ENCODE measurements at regions not wholly inside any gene's neighbourhood (a gene's known extent, or its start where the extent isn't known, plus 50 kb on each side); places are given as distances from the start of the nearest gene placed in this dataset.

DNA sequence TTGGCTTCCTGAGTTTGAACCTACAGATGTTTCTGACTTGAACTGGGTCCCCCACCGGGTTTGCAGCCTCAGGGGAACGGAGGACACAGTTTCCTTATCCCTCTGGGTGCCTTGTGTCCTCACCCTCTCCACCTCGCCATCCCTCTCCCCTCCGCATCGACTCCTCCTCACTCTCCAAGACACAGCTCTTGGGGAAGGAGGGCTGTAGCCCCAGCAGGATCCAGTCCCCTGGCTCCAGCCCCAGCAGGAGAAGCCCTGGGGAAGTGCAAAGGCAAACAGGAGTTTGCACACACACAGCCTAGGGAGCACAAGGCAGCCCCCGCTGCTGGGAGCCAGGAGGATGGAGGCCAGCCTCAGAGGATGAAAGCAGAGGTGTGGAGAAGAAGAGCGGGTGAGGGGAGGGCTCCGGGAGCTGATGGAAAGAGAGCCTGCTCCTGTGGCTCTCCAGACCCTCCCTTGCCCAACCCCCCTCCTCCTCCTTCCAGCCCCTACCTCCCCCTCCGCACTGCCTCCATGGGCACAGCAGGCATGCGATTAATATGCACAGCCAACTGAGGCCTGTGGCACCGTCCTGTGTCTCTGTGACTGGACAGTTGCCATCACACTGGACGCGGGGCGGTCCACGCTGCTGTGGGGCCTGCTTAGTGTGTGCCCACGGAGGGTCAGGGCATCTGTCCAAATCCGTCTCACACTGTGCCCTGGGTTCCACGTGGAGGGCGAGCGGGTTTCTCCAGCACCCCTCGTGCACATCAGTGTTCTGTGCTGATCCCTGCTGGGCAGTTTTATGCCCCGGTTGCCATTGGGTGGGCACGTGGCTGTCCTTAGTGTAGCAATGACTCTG, 193.7 kb upstream of the DIO3 start:
- no peak for DNase-seq
- Histone ChIP-seq H3K4me1 (ENCODE audit: control insufficient read depth in 1 of 2, insufficient read depth in 2 of 2, low read length in 2 of 2) (no peaks in the 10 kb centered on the region), H3K9ac (ENCODE audit: insufficient read depth, low read length, poor library complexity, severe bottlenecking) (no peak overlapping the region), H2AFZ (ENCODE audit: insufficient read depth, low read depth, low read length, poor library complexity, severe bottlenecking) (no peak overlapping the region), H3K27ac (ENCODE audit: low read depth in 1 of 2, low read length in 2 of 2) (no peak overlapping the region), H3K9me3 (replicated peaks in 1 of 2; ENCODE audit: control insufficient read depth in 1 of 2, insufficient read depth in 1 of 2, low read length in 2 of 2) (no peaks in the 10 kb centered on the region), H3K4me2 (replicated peaks; ENCODE audit: extremely low read depth, low read length, poor library complexity, severe bottlenecking) (no peak overlapping the region), H3K4me3 (replicated peaks in 1 of 3; ENCODE audit: low read depth in 2 of 3, low read length in 3 of 3) (no peak overlapping the region), H3K79me2 (ENCODE audit: insufficient read depth, low read length) (no peaks in the 10 kb centered on the region), H3K36me3 (replicated peaks in 1 of 2; ENCODE audit: control insufficient read depth in 1 of 2, insufficient read depth in 2 of 2, low read length in 2 of 2) (no peaks in the 10 kb centered on the region), H3K27me3 (ENCODE audit: control insufficient read depth in 2 of 2, insufficient read depth in 2 of 2, low read length in 2 of 2) (no peaks in the 10 kb centered on the region), H4K20me1 (ENCODE audit: insufficient read depth, low read length) (no peaks in the 10 kb centered on the region)
- Mint-ChIP-seq H3K36me3 (no peaks in the 10 kb centered on the region), H3K9me3 (no peaks in the 10 kb centered on the region), H3K4me1 (no peaks in the 10 kb centered on the region), H3K4me3 (no peak overlapping the region), H3K27me3 (ENCODE audit: low read depth in 3 of 3) (peaks cover 1 to 19% (median 4%) of the 10 kb centered on the region in 3 donors), H3K27ac (no peak overlapping the region)
- TF ChIP-seq, protein P1, sequence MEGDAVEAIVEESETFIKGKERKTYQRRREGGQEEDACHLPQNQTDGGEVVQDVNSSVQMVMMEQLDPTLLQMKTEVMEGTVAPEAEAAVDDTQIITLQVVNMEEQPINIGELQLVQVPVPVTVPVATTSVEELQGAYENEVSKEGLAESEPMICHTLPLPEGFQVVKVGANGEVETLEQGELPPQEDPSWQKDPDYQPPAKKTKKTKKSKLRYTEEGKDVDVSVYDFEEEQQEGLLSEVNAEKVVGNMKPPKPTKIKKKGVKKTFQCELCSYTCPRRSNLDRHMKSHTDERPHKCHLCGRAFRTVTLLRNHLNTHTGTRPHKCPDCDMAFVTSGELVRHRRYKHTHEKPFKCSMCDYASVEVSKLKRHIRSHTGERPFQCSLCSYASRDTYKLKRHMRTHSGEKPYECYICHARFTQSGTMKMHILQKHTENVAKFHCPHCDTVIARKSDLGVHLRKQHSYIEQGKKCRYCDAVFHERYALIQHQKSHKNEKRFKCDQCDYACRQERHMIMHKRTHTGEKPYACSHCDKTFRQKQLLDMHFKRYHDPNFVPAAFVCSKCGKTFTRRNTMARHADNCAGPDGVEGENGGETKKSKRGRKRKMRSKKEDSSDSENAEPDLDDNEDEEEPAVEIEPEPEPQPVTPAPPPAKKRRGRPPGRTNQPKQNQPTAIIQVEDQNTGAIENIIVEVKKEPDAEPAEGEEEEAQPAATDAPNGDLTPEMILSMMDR (IDR thresholded peaks at IDR 0.05): no peak
- intact Hi-C loops (cut with micrococcal nuclease): no loop called here
- WGBS (ENCODE audit: insufficient coverage): 90% methylated on average over 19 of the region's 23 CpGs

DNA sequence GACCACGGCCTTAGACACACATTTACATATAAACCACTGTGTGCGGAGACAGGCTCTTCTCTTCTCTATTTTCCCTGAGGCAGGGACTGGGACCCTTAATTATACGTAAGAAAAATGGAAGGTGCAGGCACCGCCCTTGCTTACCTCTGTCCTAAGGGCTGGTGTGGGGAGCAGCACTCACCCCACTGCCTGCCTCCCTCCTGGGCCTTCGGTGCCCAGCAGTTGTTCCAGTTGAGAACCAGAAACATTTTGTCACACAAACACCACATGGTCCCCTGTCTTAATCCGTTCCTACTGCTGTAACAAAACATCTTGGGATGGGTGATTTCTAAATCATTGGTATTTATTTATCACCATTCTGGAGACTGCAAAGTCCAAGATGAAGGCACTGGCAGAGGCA, 192.7 kb upstream of the DIO3 start:
- no peak overlapping the region for H3K4me3 ChIP-seq (replicated peaks in 1 of 3; ENCODE audit: low read depth in 2 of 3, low read length in 3 of 3)
- no peak overlapping the region for H3K9ac ChIP-seq (ENCODE audit: insufficient read depth, low read length, poor library complexity, severe bottlenecking)
- H4K20me1 ChIP-seq (ENCODE audit: insufficient read depth, low read length): no peaks in the 10 kb centered on the region
- Mint-ChIP-seq H3K4me3 (no peak overlapping the region), H3K4me1 (no peaks in the 10 kb centered on the region), H3K36me3 (no peaks in the 10 kb centered on the region), H3K9me3 (peaks cover 0 to under 1% (median 0%) of the 10 kb centered on the region in 7 donors), H3K27ac (no peak overlapping the region), H3K27me3 (ENCODE audit: low read depth in 3 of 3) (peaks cover 1 to 19% (median 5%) of the 10 kb centered on the region in 3 donors)
- intact Hi-C loops (cut with micrococcal nuclease): no loop called here
- no peaks in the 10 kb centered on the region for H3K4me1 ChIP-seq (ENCODE audit: control insufficient read depth in 1 of 2, insufficient read depth in 2 of 2, low read length in 2 of 2)
- no peak overlapping the region for H2AFZ ChIP-seq (ENCODE audit: insufficient read depth, low read depth, low read length, poor library complexity, severe bottlenecking)
- no peak overlapping the region for H3K27ac ChIP-seq (ENCODE audit: low read depth in 1 of 2, low read length in 2 of 2)
- TF ChIP-seq, protein P1 (IDR thresholded peaks at IDR 0.05): no peak
- 100% methylated on average over 1 of the region's 6 CpGs for WGBS (ENCODE audit: insufficient coverage)
- no peaks in the 10 kb centered on the region for H3K79me2 ChIP-seq (ENCODE audit: insufficient read depth, low read length)
- H3K36me3 ChIP-seq (replicated peaks in 1 of 2; ENCODE audit: control insufficient read depth in 1 of 2, insufficient read depth in 2 of 2, low read length in 2 of 2): no peaks in the 10 kb centered on the region
- DNase-seq: no peak
- H3K9me3 ChIP-seq (replicated peaks in 1 of 2; ENCODE audit: control insufficient read depth in 1 of 2, insufficient read depth in 1 of 2, low read length in 2 of 2): no peaks in the 10 kb centered on the region
- no peak overlapping the region for H3K4me2 ChIP-seq (replicated peaks; ENCODE audit: extremely low read depth, low read length, poor library complexity, severe bottlenecking)
- no peaks in the 10 kb centered on the region for H3K27me3 ChIP-seq (ENCODE audit: control insufficient read depth in 2 of 2, insufficient read depth in 2 of 2, low read length in 2 of 2)

Measured in CD14-positive monocyte (primary cell).